NCI-H2171 treated with DMSO at 0.1 percent for 48 hours (cell line): ENCODE measurements at regions not wholly inside any gene's neighbourhood (a gene's known extent, or its start where the extent isn't known, plus 50 kb on each side); places are given as distances from the start of the nearest gene placed in this dataset.

Source experiments
- DNase-seq: peaks from one replicate; lab custom pipeline; 2025; lab: John Stamatoyannopoulos, UW

- DNase-seq = no peak
These were observed 227.4 kb downstream of the MAN2A1 start for GRCh38 chr5:109917154-109917546.

- DNase-seq = no peak
These were observed 228.2 kb downstream of the MAN2A1 start for GRCh38 chr5:109917966-109918365.

GRCh38 chr5:109920736-109921135 is 231.0 kb downstream of the MAN2A1 start:
- DNase-seq = no peak

GRCh38 chr5:109921735-109922380 is 232.1 kb downstream of the MAN2A1 start:
- DNase-seq = no peak

- no peak for DNase-seq
These were observed 232.8 kb downstream of the MAN2A1 start for GRCh38 chr5:109922381-109922995.

- no peak for DNase-seq
These were observed 233.5 kb downstream of the MAN2A1 start for GRCh38 chr5:109923205-109923604.

GRCh38 chr5:109924237-109925107 is 234.7 kb downstream of the MAN2A1 start:
- no peak for DNase-seq

GRCh38 chr5:109927639-109928038 is 237.9 kb downstream of the MAN2A1 start:
- DNase-seq = no peak

- no peak for DNase-seq
These were observed 238.3 kb downstream of the MAN2A1 start for GRCh38 chr5:109928046-109928445.

GRCh38 chr5:109928811-109929210 is 239.1 kb downstream of the MAN2A1 start:
- DNase-seq = no peak

GRCh38 chr5:109929376-109929775 is 239.6 kb downstream of the MAN2A1 start:
- DNase-seq = peak; percentile 9

- no peak for DNase-seq
These were observed 240.2 kb downstream of the MAN2A1 start for GRCh38 chr5:109929911-109930310.

GRCh38 chr5:109931049-109931780 is 241.5 kb downstream of the MAN2A1 start:
- no peak for DNase-seq

- no peak for DNase-seq
These were observed 246.2 kb downstream of the MAN2A1 start for GRCh38 chr5:109935833-109936490.

- no peak for DNase-seq
These were observed 247.3 kb downstream of the MAN2A1 start for GRCh38 chr5:109936996-109937395.

GRCh38 chr5:109937951-109938350 is 248.2 kb downstream of the MAN2A1 start:
- DNase-seq = no peak

- DNase-seq = no peak
These were observed 248.7 kb downstream of the MAN2A1 start for GRCh38 chr5:109938453-109938852.

- DNase-seq = no peak
These were observed 249.5 kb downstream of the MAN2A1 start for GRCh38 chr5:109939116-109939682.

- no peak for DNase-seq
These were observed 252.9 kb downstream of the MAN2A1 start for GRCh38 chr5:109942646-109943045.

- no peak for DNase-seq
These were observed 254.0 kb downstream of the MAN2A1 start for GRCh38 chr5:109943701-109944235.

- no peak for DNase-seq
These were observed 254.7 kb downstream of the MAN2A1 start for GRCh38 chr5:109944461-109944860.
